Uterus (tissue), 3 donors: ENCODE measurements at regions not wholly inside any gene's neighbourhood (a gene's known extent, or its start where the extent isn't known, plus 50 kb on each side); places are given as distances from the start of the nearest gene placed in this dataset.

Experiments used
- DNase-seq, 2 donors: peaks; one replicate each; pipeline ENCODE4 v3.0.0-alpha.2; 2019 to 2020
- H3K27ac ChIP-seq, 2 donors: fragments of 200-600 bp; sonication (generic); 1 replicate in 1 of 2; 2 replicates in 1 of 2; pipeline ENCODE4 v1.5.1; 2016 to 2018
- H3K27me3 ChIP-seq, 2 donors: fragments of 200-600 bp; sonication (generic); one replicate each; pipeline ENCODE4 v1.5.1; 2018 to 2019; ENCODE audit warnings: control low read depth in 1 of 2
- H3K36me3 ChIP-seq, 2 donors: fragments of 200-600 bp; sonication (generic); one replicate each; pipeline ENCODE4 v1.5.1; 2019; ENCODE audit warnings: control low read depth in 1 of 2
- H3K4me1 ChIP-seq, 2 donors: fragments of 200-600 bp; sonication (generic); one replicate each; pipeline ENCODE4 v1.5.1; 2018 to 2019; ENCODE audit warnings: control low read depth in 1 of 2
- H3K4me3 ChIP-seq, 2 donors: fragments of 200-600 bp; sonication (generic); 1 replicate in 1 of 2; 2 replicates in 1 of 2; pipeline ENCODE4 v1.5.1; 2018 to 2019; ENCODE audit warnings: mild to moderate bottlenecking in 1 of 2
- H3K9me3 ChIP-seq, 2 donors: fragments of 200-600 bp; sonication (generic); one replicate each; pipeline ENCODE4 v1.5.1; 2019; ENCODE audit warnings: control low read depth in 1 of 2
- POLR2A ChIP-seq, 2 donors: fragments of 450-650 bp; IDR thresholded peaks; one replicate each; pipeline ENCODE4 v1.6.1; 2016; ENCODE audit warnings: antibody characterized with exemption in 2 of 2, mild to moderate bottlenecking in 1 of 2, moderate library complexity in 1 of 2
- intact Hi-C: fragments of 100-400 bp; cut with DNase I; formaldehyde crosslinking; loops from one replicate; pipeline ENCODE4 v1.15.1; 2023; ENCODE audit warnings: low total_unique reads
- TF ChIP-seq, protein P1 (sequence below), 4 experiments: fragments of 200-600 bp in 2 of 4; fragments of 450-650 bp in 2 of 4; sonication (generic) in 2 of 4; IDR thresholded peaks; one replicate each; pipeline ENCODE4 v1.5.1; 2016 to 2019; ENCODE audit warnings: antibody characterized with exemption in 4 of 4, mild to moderate bottlenecking in 2 of 4, moderate library complexity in 1 of 4
- donor health status: DM: yes; HTN: yes; CAD: no.

- TF ChIP-seq, protein P1, sequence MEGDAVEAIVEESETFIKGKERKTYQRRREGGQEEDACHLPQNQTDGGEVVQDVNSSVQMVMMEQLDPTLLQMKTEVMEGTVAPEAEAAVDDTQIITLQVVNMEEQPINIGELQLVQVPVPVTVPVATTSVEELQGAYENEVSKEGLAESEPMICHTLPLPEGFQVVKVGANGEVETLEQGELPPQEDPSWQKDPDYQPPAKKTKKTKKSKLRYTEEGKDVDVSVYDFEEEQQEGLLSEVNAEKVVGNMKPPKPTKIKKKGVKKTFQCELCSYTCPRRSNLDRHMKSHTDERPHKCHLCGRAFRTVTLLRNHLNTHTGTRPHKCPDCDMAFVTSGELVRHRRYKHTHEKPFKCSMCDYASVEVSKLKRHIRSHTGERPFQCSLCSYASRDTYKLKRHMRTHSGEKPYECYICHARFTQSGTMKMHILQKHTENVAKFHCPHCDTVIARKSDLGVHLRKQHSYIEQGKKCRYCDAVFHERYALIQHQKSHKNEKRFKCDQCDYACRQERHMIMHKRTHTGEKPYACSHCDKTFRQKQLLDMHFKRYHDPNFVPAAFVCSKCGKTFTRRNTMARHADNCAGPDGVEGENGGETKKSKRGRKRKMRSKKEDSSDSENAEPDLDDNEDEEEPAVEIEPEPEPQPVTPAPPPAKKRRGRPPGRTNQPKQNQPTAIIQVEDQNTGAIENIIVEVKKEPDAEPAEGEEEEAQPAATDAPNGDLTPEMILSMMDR (IDR thresholded peaks at IDR 0.05) = no peak
- TF ChIP-seq POLR2A (IDR thresholded peaks at IDR 0.05) = no peak
- intact Hi-C loops = no loop called here
- Histone ChIP-seq H3K9me3 (no peaks in the 10 kb centered on the region), H3K4me1 (no peaks in the 10 kb centered on the region), H3K27ac (no peak overlapping the region), H3K27me3 (no peaks in the 10 kb centered on the region), H3K36me3 (no peaks in the 10 kb centered on the region), H3K4me3 (no peak overlapping the region)
- no peak for DNase-seq
These were observed 583.0 kb downstream of the IRS1 start for GRCh38 chr2:226216575-226216974.

- intact Hi-C loops = no loop called here
- no peak overlapping the region for H3K4me3 ChIP-seq
- no peaks in the 10 kb centered on the region for H3K9me3 ChIP-seq
- TF ChIP-seq, protein P1 (IDR thresholded peaks at IDR 0.05) = peak in 3 of 4 experiments; percentile 18 to 34 (median 29)
- no peak for TF ChIP-seq POLR2A (IDR thresholded peaks at IDR 0.05)
- no peaks in the 10 kb centered on the region for H3K36me3 ChIP-seq
- H3K27ac ChIP-seq = no peak overlapping the region
- no peaks in the 10 kb centered on the region for H3K4me1 ChIP-seq
- no peaks in the 10 kb centered on the region for H3K27me3 ChIP-seq
- DNase-seq = peak; percentile 24 to 45
These were observed 583.6 kb downstream of the IRS1 start for GRCh38 chr2:226215902-226216503.

DNA sequence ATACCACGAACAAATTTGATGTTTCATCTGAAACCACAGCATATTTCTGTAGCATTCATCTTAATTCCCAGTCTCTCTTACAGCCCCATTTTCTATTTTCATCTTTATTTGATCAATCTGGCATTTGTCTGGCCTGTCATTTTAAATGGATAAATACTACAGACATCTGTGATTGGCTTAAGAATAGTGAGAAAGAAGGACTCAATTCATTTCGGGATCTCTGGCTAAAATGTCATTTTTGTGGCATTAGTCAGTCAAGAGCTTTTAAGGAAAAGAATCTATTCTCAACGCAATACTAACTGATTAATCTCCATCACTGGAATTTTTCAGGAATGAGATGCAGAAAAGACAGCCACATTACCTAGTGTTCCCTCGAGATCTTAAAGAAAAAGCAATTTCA is 585.9 kb downstream of the IRS1 start:
- Histone ChIP-seq H3K36me3 (no peaks in the 10 kb centered on the region), H3K4me3 (no peak overlapping the region), H3K27ac (no peak overlapping the region), H3K4me1 (no peaks in the 10 kb centered on the region), H3K9me3 (no peaks in the 10 kb centered on the region), H3K27me3 (no peaks in the 10 kb centered on the region)
- DNase-seq = no peak
- intact Hi-C loops = no loop called here
- TF ChIP-seq, protein P1 (IDR thresholded peaks at IDR 0.05) = no peak
- TF ChIP-seq POLR2A (IDR thresholded peaks at IDR 0.05) = no peak

DNA sequence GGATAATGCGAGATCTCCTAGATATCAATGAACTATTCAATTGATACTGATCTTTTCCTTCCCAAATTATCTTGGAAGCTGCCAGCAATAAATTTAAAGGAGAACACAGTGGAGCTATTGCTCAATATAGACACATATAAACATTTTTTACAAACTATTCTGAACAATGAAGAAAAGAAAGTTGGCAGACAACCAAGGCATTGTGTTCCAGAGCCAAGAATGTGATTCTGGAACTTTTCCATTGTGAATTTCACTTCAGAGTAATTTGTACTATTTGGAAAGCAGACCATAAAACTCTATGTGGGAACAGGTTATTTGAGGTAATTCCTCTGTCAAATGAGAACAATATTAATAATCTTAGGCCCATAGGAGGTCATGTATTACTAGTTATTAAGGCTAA is 588.2 kb downstream of the IRS1 start:
- intact Hi-C loops = no loop called here
- Histone ChIP-seq H3K27me3 (no peaks in the 10 kb centered on the region), H3K9me3 (no peaks in the 10 kb centered on the region), H3K4me3 (no peak overlapping the region), H3K27ac (no peak overlapping the region), H3K36me3 (no peaks in the 10 kb centered on the region), H3K4me1 (no peaks in the 10 kb centered on the region)
- TF ChIP-seq POLR2A (IDR thresholded peaks at IDR 0.05) = no peak
- TF ChIP-seq, protein P1 (IDR thresholded peaks at IDR 0.05) = no peak
- no peak for DNase-seq

DNA sequence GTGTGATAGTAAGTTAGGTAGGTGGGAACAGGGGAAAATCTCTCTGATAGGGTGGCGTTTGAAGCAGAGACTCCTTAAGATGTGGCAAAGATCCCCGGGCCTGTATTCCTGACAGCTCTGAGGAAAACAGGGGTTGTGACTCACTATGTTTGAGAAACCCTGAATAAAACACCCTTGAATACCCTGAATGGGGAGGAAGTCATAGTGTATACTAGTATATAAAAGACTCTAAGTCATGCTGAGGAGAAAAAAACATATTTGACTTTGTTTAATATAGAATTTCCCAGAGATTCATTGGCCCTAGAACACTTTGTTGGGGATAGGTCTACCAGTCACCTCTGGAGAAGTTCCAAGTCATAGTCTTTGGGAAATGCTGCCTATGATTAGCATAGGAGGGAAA is 590.9 kb downstream of the IRS1 start:
- H3K36me3 ChIP-seq = no peaks in the 10 kb centered on the region
- intact Hi-C loops = no loop called here

More for the DNA sequence above, 590.9 kb downstream of the IRS1 start:
- Histone ChIP-seq H3K9me3 (no peaks in the 10 kb centered on the region), H3K27ac (no peak overlapping the region), H3K27me3 (no peaks in the 10 kb centered on the region), H3K4me3 (no peak overlapping the region), H3K4me1 (no peaks in the 10 kb centered on the region)
- TF ChIP-seq, protein P1 (IDR thresholded peaks at IDR 0.05) = no peak
- no peak for TF ChIP-seq POLR2A (IDR thresholded peaks at IDR 0.05)
- no peak for DNase-seq
